ENCODE measurements at regions not wholly inside any gene's neighbourhood (a gene's known extent, or its start where the extent isn't known, plus 50 kb on each side); places are given as distances from the start of the nearest gene placed in this dataset.

DNA sequence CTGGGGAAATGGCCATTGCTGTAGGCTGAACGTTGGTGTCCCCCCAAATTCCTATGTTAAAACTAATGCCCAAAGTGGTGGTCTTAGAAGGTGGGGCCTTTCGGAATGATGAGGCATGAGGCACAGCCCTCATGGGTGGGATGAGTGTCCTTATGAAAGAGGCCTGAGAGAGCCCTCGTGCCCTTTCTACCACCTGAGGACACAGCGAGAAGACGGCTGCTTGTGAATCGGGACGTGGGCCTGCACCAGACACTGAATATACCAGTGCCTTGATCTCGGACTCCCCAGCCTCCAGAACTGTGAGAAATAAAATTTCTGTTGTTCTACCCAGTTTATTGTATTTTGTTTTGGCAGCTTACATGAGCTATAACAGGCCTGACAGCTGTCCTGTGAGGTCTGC lies 162.9 kb upstream of the B3GAT1 start:
- TF ChIP-seq, protein P1, sequence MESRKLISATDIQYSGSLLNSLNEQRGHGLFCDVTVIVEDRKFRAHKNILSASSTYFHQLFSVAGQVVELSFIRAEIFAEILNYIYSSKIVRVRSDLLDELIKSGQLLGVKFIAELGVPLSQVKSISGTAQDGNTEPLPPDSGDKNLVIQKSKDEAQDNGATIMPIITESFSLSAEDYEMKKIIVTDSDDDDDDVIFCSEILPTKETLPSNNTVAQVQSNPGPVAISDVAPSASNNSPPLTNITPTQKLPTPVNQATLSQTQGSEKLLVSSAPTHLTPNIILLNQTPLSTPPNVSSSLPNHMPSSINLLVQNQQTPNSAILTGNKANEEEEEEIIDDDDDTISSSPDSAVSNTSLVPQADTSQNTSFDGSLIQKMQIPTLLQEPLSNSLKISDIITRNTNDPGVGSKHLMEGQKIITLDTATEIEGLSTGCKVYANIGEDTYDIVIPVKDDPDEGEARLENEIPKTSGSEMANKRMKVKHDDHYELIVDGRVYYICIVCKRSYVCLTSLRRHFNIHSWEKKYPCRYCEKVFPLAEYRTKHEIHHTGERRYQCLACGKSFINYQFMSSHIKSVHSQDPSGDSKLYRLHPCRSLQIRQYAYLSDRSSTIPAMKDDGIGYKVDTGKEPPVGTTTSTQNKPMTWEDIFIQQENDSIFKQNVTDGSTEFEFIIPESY (CRISPR knock-in tag; IDR thresholded peaks at IDR 0.05), result no peak
- TF ChIP-seq CC2D1A (CRISPR knock-in tag; IDR thresholded peaks at IDR 0.05), result no peak
- TF ChIP-seq SMC3 (IDR thresholded peaks at IDR 0.05; ENCODE audit: low read length), result no peak
- TF ChIP-seq KDM4B (CRISPR knock-in tag; IDR thresholded peaks at IDR 0.05), result no peak
- TF ChIP-seq RFX1 (IDR thresholded peaks at IDR 0.05), result no peak
- TF ChIP-seq ZFP37 (CRISPR knock-in tag; IDR thresholded peaks at IDR 0.05; ENCODE audit: borderline replicate concordance), result no peak
- TF ChIP-seq JUNB (CRISPR knock-in tag; IDR thresholded peaks at IDR 0.05; ENCODE audit: borderline replicate concordance), result no peak
- no peak for TF ChIP-seq TCF7 (IDR thresholded peaks at IDR 0.05; ENCODE audit: low read depth)
- TF ChIP-seq RFX5 (IDR thresholded peaks at IDR 0.05; ENCODE audit: low read depth, low read length), result no peak
- TF ChIP-seq, protein P2, sequence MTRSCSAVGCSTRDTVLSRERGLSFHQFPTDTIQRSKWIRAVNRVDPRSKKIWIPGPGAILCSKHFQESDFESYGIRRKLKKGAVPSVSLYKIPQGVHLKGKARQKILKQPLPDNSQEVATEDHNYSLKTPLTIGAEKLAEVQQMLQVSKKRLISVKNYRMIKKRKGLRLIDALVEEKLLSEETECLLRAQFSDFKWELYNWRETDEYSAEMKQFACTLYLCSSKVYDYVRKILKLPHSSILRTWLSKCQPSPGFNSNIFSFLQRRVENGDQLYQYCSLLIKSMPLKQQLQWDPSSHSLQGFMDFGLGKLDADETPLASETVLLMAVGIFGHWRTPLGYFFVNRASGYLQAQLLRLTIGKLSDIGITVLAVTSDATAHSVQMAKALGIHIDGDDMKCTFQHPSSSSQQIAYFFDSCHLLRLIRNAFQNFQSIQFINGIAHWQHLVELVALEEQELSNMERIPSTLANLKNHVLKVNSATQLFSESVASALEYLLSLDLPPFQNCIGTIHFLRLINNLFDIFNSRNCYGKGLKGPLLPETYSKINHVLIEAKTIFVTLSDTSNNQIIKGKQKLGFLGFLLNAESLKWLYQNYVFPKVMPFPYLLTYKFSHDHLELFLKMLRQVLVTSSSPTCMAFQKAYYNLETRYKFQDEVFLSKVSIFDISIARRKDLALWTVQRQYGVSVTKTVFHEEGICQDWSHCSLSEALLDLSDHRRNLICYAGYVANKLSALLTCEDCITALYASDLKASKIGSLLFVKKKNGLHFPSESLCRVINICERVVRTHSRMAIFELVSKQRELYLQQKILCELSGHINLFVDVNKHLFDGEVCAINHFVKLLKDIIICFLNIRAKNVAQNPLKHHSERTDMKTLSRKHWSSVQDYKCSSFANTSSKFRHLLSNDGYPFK (CRISPR knock-in tag; IDR thresholded peaks at IDR 0.05; ENCODE audit: borderline replicate concordance), result no peak
- no peak for TF ChIP-seq ZNF878 (CRISPR knock-in tag; IDR thresholded peaks at IDR 0.05)
- no peak for TF ChIP-seq ZNF207 (IDR thresholded peaks at IDR 0.05; ENCODE audit: borderline replicate concordance)
- TF ChIP-seq POLR2A (IDR thresholded peaks at IDR 0.05; ENCODE audit: insufficient read depth in 1 of 2, low read depth in 2 of 2, low read length in 2 of 2), result no peak
- no peak for TF ChIP-seq PAX8 (CRISPR knock-in tag; IDR thresholded peaks at IDR 0.05; ENCODE audit: borderline replicate concordance)
